GM12878 (cell line): ENCODE measurements at regions not wholly inside any gene's neighbourhood (a gene's known extent, or its start where the extent isn't known, plus 50 kb on each side); places are given as distances from the start of the nearest gene placed in this dataset.
"Not testable (repeated sequence)": the region's sequence is repeated elsewhere in the genome, so short reads cannot be mapped to it uniquely, and the experiment has no call there.

Source experiments
- ATAC-seq: fragments of 200-7000 bp; cut with Tn5 transposase; 3 replicates; pipeline ENCODE4 v1.9.1; 2020; ENCODE audit warnings: mild to moderate bottlenecking, moderate library complexity
- BruUV-seq: library from RNA; stranded (reverse); fragments of 400-500 nt; replicated peaks from 2 replicates; lab custom pipeline; 2021; lab: Mats Ljungman, UMichigan
- CTCF ChIA-PET: fragments of 300-600 bp; sonication (Branson Sonifier 250); formaldehyde crosslinking; extraction: SDS; loops from one replicate; lab custom pipeline; 2021; ENCODE audit warnings: inconsistent platforms; lab: Yijun Ruan, JAX
- POLR2A ChIA-PET: fragments of 350-600 bp; formaldehyde crosslinking; extraction: SDS; loops from one replicate; lab custom pipeline; 2021; ENCODE audit warnings: inconsistent platforms; lab: Charles Lee
- RAD21 ChIA-PET: fragments of 300-600 bp; sonication (Branson Sonifier 250); formaldehyde crosslinking; loops from one replicate; lab custom pipeline; 2023; ENCODE audit warnings: antibody characterized with exemption; ENCODE audit not compliant: unreplicated experiment; lab: Charles Lee
- SMC1A ChIA-PET: fragments of 300-600 bp; sonication (Branson Sonifier 250); formaldehyde crosslinking; loops from one replicate; lab custom pipeline; 2023; ENCODE audit not compliant: unreplicated experiment, uncharacterized antibody; lab: Charles Lee
- DNase-seq: peaks from one replicate; pipeline ENCODE4 v3.0.0-alpha.2; 2011; ENCODE audit warnings: low read depth, low spot score
- FAIRE-seq: peaks from 3 replicates; lab custom pipeline; 2011; peaks lifted over from hg19 to GRCh38; lab: Jason Lieb, UNC
- H2AFZ ChIP-seq: 2 replicates; pipeline ENCODE4 v1.6.0; 2011; ENCODE audit warnings: low read depth, low read length, control low read depth; ENCODE audit not compliant: control insufficient read depth
- H3K27ac ChIP-seq: 2 replicates; pipeline ENCODE4 v1.5.1; 2011; ENCODE audit warnings: control low read depth; ENCODE audit not compliant: control insufficient read depth, insufficient read depth
- H3K27me3 ChIP-seq, 2 experiments: replicated peaks in 1 of 2; 2 replicates each; pipeline versions ENCODE4 v1.6.0 to v1.6.1; 2011; ENCODE audit warnings: low read length in 1 of 2; ENCODE audit not compliant: control insufficient read depth in 2 of 2, insufficient read depth in 2 of 2
- H3K36me3 ChIP-seq, 2 experiments: 2 replicates each; pipeline ENCODE4 v1.5.1; 2011; ENCODE audit warnings: low read length in 1 of 2; ENCODE audit not compliant: control insufficient read depth in 2 of 2, insufficient read depth in 2 of 2
- H3K4me1 ChIP-seq: 2 replicates; pipeline ENCODE4 v1.6.1; 2011; ENCODE audit warnings: mild to moderate bottlenecking, low read length, moderate library complexity, mixed read lengths; ENCODE audit not compliant: control insufficient read depth, insufficient read depth
- H3K4me2 ChIP-seq: 2 replicates; pipeline ENCODE4 v1.6.0; 2011; ENCODE audit warnings: control low read depth; ENCODE audit not compliant: control insufficient read depth, insufficient read depth
- H3K4me3 ChIP-seq: fragments of 200-600 bp; sonication (generic); 2 replicates; pipeline ENCODE4 v1.5.1; 2016
- H3K79me2 ChIP-seq: 2 replicates; pipeline ENCODE4 v1.6.0; 2011; ENCODE audit warnings: low read length; ENCODE audit not compliant: control insufficient read depth, insufficient read depth
- H3K9ac ChIP-seq: 2 replicates; pipeline ENCODE4 v1.8.0; 2011; ENCODE audit warnings: low read length, control low read depth, mixed read lengths; ENCODE audit not compliant: control insufficient read depth, insufficient read depth
- H3K9me3 ChIP-seq: replicated peaks from 3 replicates; pipeline ENCODE4 v1.5.1; 2011; ENCODE audit warnings: mild to moderate bottlenecking, low read length; ENCODE audit not compliant: control insufficient read depth, insufficient read depth
- H4K20me1 ChIP-seq: 2 replicates; pipeline ENCODE4 v1.6.0; 2011; ENCODE audit not compliant: control insufficient read depth, insufficient read depth
- BMI1 ChIP-seq: fragments of 450-650 bp; IDR thresholded peaks from 2 replicates; pipeline ENCODE4 v1.6.1; 2016; ENCODE audit warnings: mild to moderate bottlenecking, moderate library complexity, borderline replicate concordance
- CBX3 ChIP-seq: fragments of 200-600 bp; sonication (generic); IDR thresholded peaks from 2 replicates; pipeline ENCODE4 v1.6.1; 2016; ENCODE audit warnings: low read depth, borderline replicate concordance
- CEBPB ChIP-seq, 2 experiments: fragments of 150-350 bp in 1 of 2; IDR thresholded peaks; 2 replicates each; pipeline ENCODE4 v1.6.1; 2012 to 2014; ENCODE audit warnings: low read depth in 2 of 2, low read length in 2 of 2, borderline replicate concordance in 1 of 2, inconsistent platforms in 1 of 2
- CREM ChIP-seq: IDR thresholded peaks from 2 replicates; pipeline ENCODE4 v1.6.1; 2014; ENCODE audit warnings: antibody characterized with exemption, low read depth
- EED ChIP-seq: sonication (generic); IDR thresholded peaks from 2 replicates; pipeline ENCODE4 v1.6.1; 2016; ENCODE audit warnings: antibody characterized with exemption, low read depth
- ESRRA ChIP-seq: IDR thresholded peaks from 2 replicates; pipeline ENCODE4 v1.6.1; 2012; ENCODE audit warnings: mild to moderate bottlenecking, low read length, improper control_type of control experiment
- KAT2A ChIP-seq: conservative IDR thresholded peaks from 2 replicates; pipeline ENCODE4 v1.6.1; 2011; ENCODE audit warnings: low read depth, low read length; ENCODE audit not compliant: control insufficient read depth
- MTA3 ChIP-seq: IDR thresholded peaks from 2 replicates; pipeline ENCODE4 v1.6.1; 2012; ENCODE audit warnings: low read length, inconsistent platforms, borderline replicate concordance
- PKNOX1 ChIP-seq: fragments of 450-650 bp; IDR thresholded peaks from 2 replicates; pipeline ENCODE4 v1.6.1; 2016; ENCODE audit warnings: mild to moderate bottlenecking
- POLR2AphosphoS2 ChIP-seq: IDR thresholded peaks from 2 replicates; pipeline ENCODE4 v1.6.1; 2011; ENCODE audit warnings: low read depth, mild to moderate bottlenecking, low read length, improper control_type of control experiment, moderate library complexity
- RELA ChIP-seq: fragments of 450-650 bp; IDR thresholded peaks from 2 replicates; pipeline ENCODE4 v1.8.0; 2014; ENCODE audit warnings: borderline replicate concordance; ENCODE audit not compliant: partially characterized antibody
- SREBF1 ChIP-seq: IDR thresholded peaks from 2 replicates; pipeline ENCODE4 v1.6.1; 2012; ENCODE audit warnings: mild to moderate bottlenecking, low read length
- WGBS: methylation state at CpG from one replicate; pipeline ENCODE4 v1.1.6; 2016; ENCODE audit warnings: low lambda C conversion rate; ENCODE audit not compliant: insufficient replicate concordance, insufficient coverage; ENCODE audit errors: missing lambda C conversion rate; 5-methylcytosine and 5-hydroxymethylcytosine counted together
- in situ Hi-C: fragments of 300-500 bp; cut with MboI; formaldehyde crosslinking; loops from 9 replicates; pipeline ENCODE4 v1.14.3; 2018; ENCODE audit warnings: mixed read lengths
- intact Hi-C: fragments of 100-400 bp; cut with micrococcal nuclease; formaldehyde crosslinking; loops from one replicate; pipeline ENCODE4 v1.14.2; 2022; ENCODE audit not compliant: unreplicated experiment
- TF ChIP-seq, protein P1 (sequence below): fragments of 450-650 bp; conservative IDR thresholded peaks from 2 replicates; pipeline ENCODE4 v1.6.1; 2017; ENCODE audit warnings: mild to moderate bottlenecking, moderate library complexity

GRCh38 chr5:120146787-120147186 is 317.3 kb upstream of the PRR16 start:
- CTCF ChIA-PET: no interaction called here
- RAD21 ChIA-PET: no interaction called here
- TF ChIP-seq PKNOX1 (no peak), SREBF1 (no peak), BMI1 (no peak), KAT2A (no peak), POLR2AphosphoS2 (no peak), CEBPB (IDR thresholded peaks at IDR 0.05; ENCODE audit: borderline replicate concordance in 1 of 2, low read depth in 2 of 2, low read length in 2 of 2) (no peak), CREM (no peak), CBX3 (no peak), MTA3 (no peak), RELA (no peak), EED (no peak), ESRRA (no peak)
- TF ChIP-seq, protein P1, sequence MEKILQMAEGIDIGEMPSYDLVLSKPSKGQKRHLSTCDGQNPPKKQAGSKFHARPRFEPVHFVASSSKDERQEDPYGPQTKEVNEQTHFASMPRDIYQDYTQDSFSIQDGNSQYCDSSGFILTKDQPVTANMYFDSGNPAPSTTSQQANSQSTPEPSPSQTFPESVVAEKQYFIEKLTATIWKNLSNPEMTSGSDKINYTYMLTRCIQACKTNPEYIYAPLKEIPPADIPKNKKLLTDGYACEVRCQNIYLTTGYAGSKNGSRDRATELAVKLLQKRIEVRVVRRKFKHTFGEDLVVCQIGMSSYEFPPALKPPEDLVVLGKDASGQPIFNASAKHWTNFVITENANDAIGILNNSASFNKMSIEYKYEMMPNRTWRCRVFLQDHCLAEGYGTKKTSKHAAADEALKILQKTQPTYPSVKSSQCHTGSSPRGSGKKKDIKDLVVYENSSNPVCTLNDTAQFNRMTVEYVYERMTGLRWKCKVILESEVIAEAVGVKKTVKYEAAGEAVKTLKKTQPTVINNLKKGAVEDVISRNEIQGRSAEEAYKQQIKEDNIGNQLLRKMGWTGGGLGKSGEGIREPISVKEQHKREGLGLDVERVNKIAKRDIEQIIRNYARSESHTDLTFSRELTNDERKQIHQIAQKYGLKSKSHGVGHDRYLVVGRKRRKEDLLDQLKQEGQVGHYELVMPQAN: no peak
- ATAC-seq (no peak), DNase-seq (no peak), FAIRE-seq (no peak)
- no peak overlapping the region for H3K4me2 ChIP-seq
- intact Hi-C loops: no loop called here
- 0% methylated on average over 1 of the region's 1 CpG for WGBS
- no peak overlapping the region for H3K4me3 ChIP-seq
- H4K20me1 ChIP-seq: no peaks in the 10 kb centered on the region
- POLR2A ChIA-PET: no interaction called here
- H3K9me3 ChIP-seq: no peaks in the 10 kb centered on the region
- no TSS peak for BruUV-seq
- H3K79me2 ChIP-seq: no peaks in the 10 kb centered on the region
- no peaks in the 10 kb centered on the region for H3K36me3 ChIP-seq
- SMC1A ChIA-PET: no interaction called here
- H3K9ac ChIP-seq: no peak overlapping the region
- no peak overlapping the region for H3K27ac ChIP-seq
- H2AFZ ChIP-seq: no peak overlapping the region
- no peaks in the 10 kb centered on the region for H3K4me1 ChIP-seq
- in situ Hi-C loops: no loop called here
- H3K27me3 ChIP-seq: no peaks in the 10 kb centered on the region

DNA sequence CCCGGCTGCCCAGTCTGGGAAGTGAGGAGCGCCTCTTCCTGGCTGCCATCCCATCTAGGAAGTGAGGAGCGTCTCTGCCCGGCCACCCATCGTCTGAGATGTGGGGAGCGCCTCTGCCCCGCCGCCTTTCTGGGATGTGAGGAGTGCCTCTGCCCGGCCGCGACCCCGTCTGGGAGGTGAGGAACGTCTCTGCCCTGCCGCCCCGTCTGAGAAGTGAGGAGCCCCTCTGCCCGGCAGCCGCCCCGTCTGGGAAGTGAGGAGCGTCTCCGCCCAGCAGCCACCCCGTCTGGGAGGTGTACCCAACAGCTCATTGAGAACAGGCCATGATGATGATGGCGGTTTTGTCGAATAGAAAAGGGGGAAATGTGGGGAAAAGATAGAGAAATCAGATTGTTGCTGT is 316.2 kb upstream of the PRR16 start:
- H3K79me2 ChIP-seq, FAIRE-seq, CTCF ChIA-PET, H3K27ac ChIP-seq, H3K36me3 ChIP-seq, BruUV-seq, SMC1A ChIA-PET, H3K9me3 ChIP-seq, in situ Hi-C loops, H3K27me3 ChIP-seq, intact Hi-C loops, H2AFZ ChIP-seq, H3K4me3 ChIP-seq, H4K20me1 ChIP-seq, H3K9ac ChIP-seq, DNase-seq, RAD21 ChIA-PET, H3K4me2 ChIP-seq, H3K4me1 ChIP-seq, POLR2A ChIA-PET, ATAC-seq: not testable (repeated sequence)
- WGBS: 76% methylated on average over 17 of the region's 23 CpGs
